KMS-11 (cell line): ENCODE measurements at regions not wholly inside any gene's neighbourhood (a gene's known extent, or its start where the extent isn't known, plus 50 kb on each side); places are given as distances from the start of the nearest gene placed in this dataset.

Experiments used
- H2AFZ ChIP-seq: fragments of 200-600 bp; sonication (generic); 2 replicates; pipeline ENCODE4 v1.6.1; 2016; ENCODE audit warnings: antibody characterized with exemption, mixed run types, low read depth
- H3K27ac ChIP-seq: fragments of 200-600 bp; sonication (generic); 2 replicates; pipeline ENCODE4 v1.6.1; 2016; ENCODE audit warnings: mild to moderate bottlenecking, mixed run types
- H3K27me3 ChIP-seq: fragments of 200-600 bp; sonication (generic); 2 replicates; pipeline ENCODE4 v1.6.1; 2017; ENCODE audit warnings: mild to moderate bottlenecking, low read depth, mixed run types, moderate library complexity; ENCODE audit not compliant: insufficient read depth
- H3K36me3 ChIP-seq: fragments of 200-600 bp; sonication (generic); 2 replicates; pipeline ENCODE4 v1.6.1; 2017; ENCODE audit warnings: mild to moderate bottlenecking, mixed run types; ENCODE audit not compliant: insufficient read depth
- H3K4me1 ChIP-seq: fragments of 200-600 bp; sonication (generic); 2 replicates; pipeline ENCODE4 v1.6.1; 2016; ENCODE audit warnings: mild to moderate bottlenecking, low read depth, mixed run types; ENCODE audit not compliant: poor library complexity, severe bottlenecking
- H3K4me2 ChIP-seq: fragments of 200-600 bp; sonication (generic); 2 replicates; pipeline ENCODE4 v1.7.0; 2016; ENCODE audit warnings: mild to moderate bottlenecking, mixed run types
- H3K4me3 ChIP-seq: fragments of 200-600 bp; sonication (generic); IDR thresholded peaks from 2 replicates; pipeline ENCODE4 v1.6.1; 2017; ENCODE audit warnings: low read depth, low read length, mixed read lengths; ENCODE audit not compliant: insufficient read depth
- H3K79me2 ChIP-seq: fragments of 200-600 bp; sonication (generic); 2 replicates; pipeline ENCODE4 v1.6.1; 2016; ENCODE audit warnings: low read depth, mixed run types; ENCODE audit not compliant: insufficient read depth
- H3K9ac ChIP-seq: fragments of 200-600 bp; sonication (generic); 2 replicates; pipeline ENCODE4 v1.6.1; 2016; ENCODE audit warnings: mild to moderate bottlenecking, mixed run types
- H4K20me1 ChIP-seq: fragments of 200-600 bp; sonication (generic); 2 replicates; pipeline ENCODE4 v1.6.1; 2016; ENCODE audit warnings: mild to moderate bottlenecking, mixed run types; ENCODE audit not compliant: insufficient read depth
- TF ChIP-seq, protein P1 (sequence below): fragments of 200-600 bp; sonication (generic); conservative IDR thresholded peaks from 2 replicates; pipeline ENCODE4 v1.6.1; 2017; ENCODE audit warnings: low read depth, mild to moderate bottlenecking, antibody characterized with exemption, low read length, moderate library complexity, mixed read lengths

DNA sequence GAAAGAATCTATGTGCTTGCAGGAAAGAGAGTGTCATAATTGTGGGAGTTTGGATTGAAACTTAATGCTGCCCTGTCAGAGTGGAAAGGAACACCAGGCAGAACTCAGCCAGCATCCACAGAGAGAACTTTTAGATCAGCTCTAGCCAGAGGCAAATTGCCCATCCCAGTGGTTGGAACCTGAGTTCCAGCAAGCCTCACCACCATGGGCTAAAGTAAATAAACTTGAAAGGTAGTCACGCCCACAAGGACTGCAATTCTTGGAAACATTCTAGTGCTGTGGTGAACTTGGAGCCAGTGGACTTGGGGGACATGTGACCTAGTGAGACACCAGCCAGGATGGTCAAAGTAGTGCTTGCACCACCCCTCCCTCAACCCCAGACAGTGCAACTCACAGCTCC lies 571.6 kb downstream of the LRRIQ3 start:
- H3K36me3 ChIP-seq = no peaks in the 10 kb centered on the region

DNA sequence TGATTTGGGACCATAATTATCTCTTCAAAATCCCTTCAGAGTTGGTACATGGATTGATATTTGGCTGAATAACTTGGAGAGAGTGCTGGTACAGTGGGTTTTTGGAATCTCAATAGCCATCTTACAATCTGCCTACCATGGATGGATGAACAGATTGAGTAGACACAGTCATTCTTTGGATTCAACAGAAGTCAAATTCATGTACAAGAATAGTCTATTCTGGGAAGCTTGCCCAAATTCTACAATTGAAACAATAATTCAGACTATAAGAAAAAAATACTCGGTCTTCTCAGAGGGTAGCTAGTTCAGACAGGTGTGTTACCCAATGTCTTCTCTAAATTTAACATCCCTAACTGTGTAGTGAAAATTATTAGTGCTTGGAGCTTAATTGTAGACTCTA lies 574.0 kb downstream of the LRRIQ3 start:
- Histone ChIP-seq H3K79me2 (no peaks in the 10 kb centered on the region), H3K4me1 (no peaks in the 10 kb centered on the region), H3K27me3 (no peaks in the 10 kb centered on the region), H4K20me1 (no peaks in the 10 kb centered on the region), H3K9ac (no peak overlapping the region), H2AFZ (no peak overlapping the region), H3K4me3 (no peak overlapping the region), H3K36me3 (no peaks in the 10 kb centered on the region), H3K4me2 (no peak overlapping the region), H3K27ac (no peak overlapping the region)
- TF ChIP-seq, protein P1, sequence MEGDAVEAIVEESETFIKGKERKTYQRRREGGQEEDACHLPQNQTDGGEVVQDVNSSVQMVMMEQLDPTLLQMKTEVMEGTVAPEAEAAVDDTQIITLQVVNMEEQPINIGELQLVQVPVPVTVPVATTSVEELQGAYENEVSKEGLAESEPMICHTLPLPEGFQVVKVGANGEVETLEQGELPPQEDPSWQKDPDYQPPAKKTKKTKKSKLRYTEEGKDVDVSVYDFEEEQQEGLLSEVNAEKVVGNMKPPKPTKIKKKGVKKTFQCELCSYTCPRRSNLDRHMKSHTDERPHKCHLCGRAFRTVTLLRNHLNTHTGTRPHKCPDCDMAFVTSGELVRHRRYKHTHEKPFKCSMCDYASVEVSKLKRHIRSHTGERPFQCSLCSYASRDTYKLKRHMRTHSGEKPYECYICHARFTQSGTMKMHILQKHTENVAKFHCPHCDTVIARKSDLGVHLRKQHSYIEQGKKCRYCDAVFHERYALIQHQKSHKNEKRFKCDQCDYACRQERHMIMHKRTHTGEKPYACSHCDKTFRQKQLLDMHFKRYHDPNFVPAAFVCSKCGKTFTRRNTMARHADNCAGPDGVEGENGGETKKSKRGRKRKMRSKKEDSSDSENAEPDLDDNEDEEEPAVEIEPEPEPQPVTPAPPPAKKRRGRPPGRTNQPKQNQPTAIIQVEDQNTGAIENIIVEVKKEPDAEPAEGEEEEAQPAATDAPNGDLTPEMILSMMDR = no peak

More for the DNA sequence above, 571.6 kb downstream of the LRRIQ3 start:
- H3K27ac ChIP-seq = no peak overlapping the region
- TF ChIP-seq, protein P1 = no peak
- H3K79me2 ChIP-seq = no peaks in the 10 kb centered on the region
- no peaks in the 10 kb centered on the region for H4K20me1 ChIP-seq
- H3K9ac ChIP-seq = no peak overlapping the region
- no peak overlapping the region for H3K4me3 ChIP-seq
- H3K4me2 ChIP-seq = no peak overlapping the region
- H3K27me3 ChIP-seq = no peaks in the 10 kb centered on the region
- no peak overlapping the region for H2AFZ ChIP-seq
- no peaks in the 10 kb centered on the region for H3K4me1 ChIP-seq

DNA sequence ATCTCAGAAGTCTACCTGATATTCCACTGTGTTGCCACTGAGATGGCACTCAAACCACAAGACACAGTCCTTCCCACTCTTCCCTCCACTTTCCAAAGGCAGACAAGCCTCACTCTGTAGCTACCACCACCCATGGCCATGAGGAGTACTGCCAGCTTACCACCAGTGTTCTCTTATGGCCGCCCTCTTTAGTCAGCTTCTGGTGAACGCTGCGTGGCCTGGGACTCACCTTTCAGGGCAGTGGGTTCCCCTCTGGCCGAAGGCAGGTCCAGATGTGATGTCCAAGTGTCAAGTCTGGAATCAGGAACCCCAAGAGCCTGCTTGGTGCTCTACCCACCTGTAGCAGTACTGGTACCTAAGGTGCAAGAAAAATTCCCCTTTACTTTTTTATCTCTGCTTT lies 580.8 kb downstream of the LRRIQ3 start:
- Histone ChIP-seq H3K9ac (no peak overlapping the region), H3K36me3 (no peaks in the 10 kb centered on the region), H3K27ac (no peak overlapping the region), H3K4me3 (no peak overlapping the region), H3K79me2 (no peaks in the 10 kb centered on the region), H3K4me1 (no peaks in the 10 kb centered on the region), H3K4me2 (no peak overlapping the region), H2AFZ (no peak overlapping the region), H4K20me1 (no peaks in the 10 kb centered on the region), H3K27me3 (no peaks in the 10 kb centered on the region)
- TF ChIP-seq, protein P1 = no peak

DNA sequence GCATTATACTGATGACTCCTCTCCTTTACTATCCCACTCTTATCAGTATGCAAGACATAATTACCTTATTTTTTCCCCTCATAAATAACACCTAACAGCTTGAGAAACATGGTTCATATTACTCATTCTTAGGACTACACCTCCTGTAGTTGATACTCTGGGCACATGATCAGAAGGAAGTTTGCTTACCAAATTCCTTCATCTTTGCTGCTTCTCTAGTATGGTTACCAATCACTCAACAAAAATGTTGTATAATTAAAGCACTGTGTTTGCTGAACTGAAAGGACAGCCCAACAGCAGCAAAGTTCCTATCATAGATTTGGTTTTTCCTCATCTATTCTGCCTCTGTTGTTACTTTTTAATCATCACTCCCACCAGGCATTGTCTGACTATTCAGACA lies 586.3 kb downstream of the LRRIQ3 start:
- Histone ChIP-seq H4K20me1 (no peaks in the 10 kb centered on the region), H3K36me3 (no peaks in the 10 kb centered on the region), H3K9ac (no peak overlapping the region), H3K4me1 (no peaks in the 10 kb centered on the region), H3K79me2 (no peaks in the 10 kb centered on the region), H3K27me3 (no peaks in the 10 kb centered on the region), H3K27ac (no peak overlapping the region), H2AFZ (no peak overlapping the region), H3K4me3 (no peak overlapping the region), H3K4me2 (no peak overlapping the region)
- TF ChIP-seq, protein P1 = no peak
